NCI-H1092 treated with DMSO at 0.1 percent for 48 hours (cell line): ENCODE measurements at regions not wholly inside any gene's neighbourhood (a gene's known extent, or its start where the extent isn't known, plus 50 kb on each side); places are given as distances from the start of the nearest gene placed in this dataset.
"Not testable (repeated sequence)": the region's sequence is repeated elsewhere in the genome, so short reads cannot be mapped to it uniquely, and the experiment has no call there.

Experiments
- DNase-seq: peaks from one replicate; lab custom pipeline; 2025; lab: John Stamatoyannopoulos, UW

DNA sequence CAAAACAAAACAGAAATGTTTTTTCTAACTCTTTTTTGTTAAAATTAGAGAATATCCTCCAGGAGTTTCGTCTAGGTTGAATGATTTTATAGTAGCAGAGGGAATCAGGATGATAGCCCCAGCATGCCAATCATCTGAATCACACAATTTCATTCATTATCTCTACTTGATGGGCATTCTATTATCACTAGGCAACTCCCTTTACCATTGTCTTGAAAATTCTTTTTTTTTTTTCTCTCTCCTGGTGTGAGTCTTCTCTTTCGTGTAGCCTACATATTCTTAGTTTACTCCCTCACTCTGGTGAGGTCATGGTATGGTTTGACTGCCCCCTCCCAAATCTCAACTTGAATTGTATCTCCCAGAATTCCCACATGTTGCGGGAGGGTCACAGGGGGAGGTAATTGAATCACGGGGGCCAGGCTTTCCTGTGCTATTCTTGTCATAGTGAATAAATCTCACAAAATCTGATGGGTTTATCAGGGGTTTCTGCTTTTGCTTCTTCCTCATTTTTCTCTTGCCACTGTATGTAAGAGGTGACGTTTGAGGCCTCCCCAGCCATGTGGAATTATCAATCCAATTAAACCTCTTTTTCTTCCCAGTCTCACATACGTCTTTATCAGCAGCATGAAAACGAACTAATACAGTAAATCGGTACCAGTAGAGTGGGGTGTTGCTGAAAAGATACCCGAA is 105.0 kb downstream of the OTUD1 start:
- DNase-seq: no peak

DNA sequence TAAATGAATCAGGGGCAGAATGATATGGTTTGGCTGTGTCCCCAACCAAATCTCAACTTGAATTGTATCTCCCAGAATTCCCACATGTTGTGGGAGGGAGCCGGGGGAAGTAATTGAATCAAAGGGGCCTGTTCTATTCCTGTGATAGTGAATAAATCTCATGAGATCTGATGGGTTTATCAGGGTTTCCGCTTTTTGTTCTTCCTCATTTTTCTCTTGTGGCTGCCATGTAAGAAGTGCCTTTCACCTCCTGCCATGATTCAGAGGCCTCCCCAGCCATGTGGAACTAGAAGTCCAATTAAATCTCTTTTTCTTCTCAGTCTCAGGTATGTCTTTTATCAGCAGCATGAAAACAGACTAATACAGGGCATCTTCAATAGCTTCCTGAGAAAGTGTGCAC is 107.0 kb downstream of the OTUD1 start:
- DNase-seq: not testable (repeated sequence)

DNA sequence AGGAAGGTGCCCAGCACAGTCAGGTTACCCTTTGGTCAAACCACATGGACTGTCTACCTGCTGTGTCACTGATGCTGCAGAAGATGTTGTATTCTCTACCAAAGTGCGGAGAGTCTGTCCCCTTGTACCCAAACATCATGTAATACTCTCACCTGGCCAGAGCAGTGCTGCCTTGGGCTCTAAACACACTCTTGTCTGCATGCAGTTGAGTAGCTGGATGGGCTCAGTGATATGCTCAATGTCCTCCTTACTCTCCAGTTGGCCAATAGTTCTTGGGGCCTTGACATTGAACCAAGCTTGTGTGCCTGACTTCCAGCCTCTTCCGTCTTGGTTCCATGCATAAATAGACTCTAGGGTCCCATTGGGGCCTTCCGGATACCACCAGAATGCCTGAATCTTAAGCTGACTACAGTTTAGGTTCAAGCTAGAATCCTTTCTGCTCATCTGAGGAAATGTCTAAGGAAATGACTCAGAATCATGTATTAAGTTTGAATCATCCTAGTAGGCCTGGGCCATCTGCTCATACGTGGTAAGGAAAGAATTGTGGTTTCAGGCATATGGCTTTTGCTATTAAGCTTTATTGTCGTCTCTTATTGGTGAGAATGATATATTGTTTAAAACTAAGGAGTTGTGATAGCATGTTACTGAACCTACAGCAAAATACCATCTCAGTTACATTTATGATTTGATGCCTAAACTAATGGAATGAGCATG is 118.0 kb downstream of the OTUD1 start:
- no peak for DNase-seq

GRCh38 chr10:23557777-23558176 is 118.9 kb downstream of the OTUD1 start:
- DNase-seq: no peak

DNA sequence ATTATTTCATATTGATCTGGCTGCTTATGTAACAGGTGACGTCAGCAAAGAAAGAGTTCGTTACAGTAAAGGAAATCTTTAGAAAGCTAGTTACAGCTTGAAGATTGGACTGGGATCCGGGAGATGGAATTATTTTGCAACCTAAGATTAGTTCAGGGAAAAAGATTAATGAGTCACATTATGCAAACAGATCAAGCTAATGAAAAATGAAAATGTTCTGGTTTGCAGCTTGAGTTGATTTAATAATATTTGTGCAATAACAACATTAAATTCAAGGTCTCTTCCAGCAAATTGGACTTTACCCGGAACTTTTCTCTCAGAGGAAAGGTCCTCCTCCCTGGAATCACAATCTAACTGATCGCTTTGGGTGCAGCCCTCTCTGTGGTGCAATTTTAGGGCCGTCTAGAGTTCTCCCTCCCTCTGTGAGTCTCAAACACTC is 119.5 kb downstream of the OTUD1 start:
- no peak for DNase-seq

GRCh38 chr10:23568996-23569395 is 130.1 kb downstream of the OTUD1 start:
- DNase-seq: no peak

DNA sequence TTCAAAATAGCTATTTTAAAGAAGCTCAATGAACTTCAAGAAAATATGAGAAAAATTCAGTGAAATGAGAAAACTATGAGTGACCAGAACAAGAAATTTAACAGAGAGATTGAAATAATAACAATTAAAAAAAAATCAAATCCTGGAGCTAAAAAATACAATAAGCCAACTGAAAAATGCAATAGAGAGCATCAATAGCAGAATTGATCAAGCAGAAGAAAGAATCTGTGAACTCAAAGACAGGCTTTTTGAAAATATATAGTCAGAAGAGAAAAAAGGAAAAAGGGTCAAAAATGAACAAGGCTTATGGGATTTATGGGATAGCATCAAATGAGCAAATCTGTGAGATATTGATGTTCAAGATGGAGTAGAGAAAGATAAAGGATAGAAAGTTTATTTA is 133.0 kb downstream of the OTUD1 start:
- DNase-seq: no peak

GRCh38 chr10:23581906-23582450 is 143.1 kb downstream of the OTUD1 start:
- no peak for DNase-seq

DNA sequence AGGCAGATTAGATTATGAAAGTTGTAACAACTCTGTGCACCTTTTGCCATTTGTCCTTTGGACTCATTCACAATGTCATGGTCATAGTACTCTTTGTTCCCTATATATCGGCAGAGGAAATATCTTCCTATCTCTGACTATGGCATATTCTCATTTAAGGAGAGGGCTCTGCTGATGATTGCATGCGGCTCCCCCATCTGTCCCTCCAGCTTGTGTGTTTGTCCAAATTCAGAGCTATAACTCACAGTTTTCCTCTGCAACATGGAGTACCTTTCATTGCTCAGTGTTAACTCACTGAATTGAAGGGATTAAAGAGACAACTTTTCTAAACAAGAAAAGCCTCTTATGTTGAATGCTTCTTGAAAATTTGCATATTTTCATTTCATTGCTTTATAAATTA is 145.5 kb downstream of the OTUD1 start:
- no peak for DNase-seq

GRCh38 chr10:23585186-23585585 is 146.3 kb downstream of the OTUD1 start:
- DNase-seq: no peak

- no peak for DNase-seq
Measured at GRCh38 chr10:23585666-23586065, 146.8 kb downstream of the OTUD1 start.

GRCh38 chr10:23595278-23595677 is 156.4 kb downstream of the OTUD1 start:
- DNase-seq: not testable (repeated sequence)

GRCh38 chr10:23604613-23605012 is 165.7 kb downstream of the OTUD1 start:
- DNase-seq: no peak

- no peak for DNase-seq
Measured at GRCh38 chr10:23606456-23606855, 167.6 kb downstream of the OTUD1 start.

GRCh38 chr10:23608926-23609325 is 170.1 kb downstream of the OTUD1 start:
- no peak for DNase-seq

- DNase-seq: no peak
Measured at GRCh38 chr10:23610626-23611307, 171.9 kb downstream of the OTUD1 start.

DNA sequence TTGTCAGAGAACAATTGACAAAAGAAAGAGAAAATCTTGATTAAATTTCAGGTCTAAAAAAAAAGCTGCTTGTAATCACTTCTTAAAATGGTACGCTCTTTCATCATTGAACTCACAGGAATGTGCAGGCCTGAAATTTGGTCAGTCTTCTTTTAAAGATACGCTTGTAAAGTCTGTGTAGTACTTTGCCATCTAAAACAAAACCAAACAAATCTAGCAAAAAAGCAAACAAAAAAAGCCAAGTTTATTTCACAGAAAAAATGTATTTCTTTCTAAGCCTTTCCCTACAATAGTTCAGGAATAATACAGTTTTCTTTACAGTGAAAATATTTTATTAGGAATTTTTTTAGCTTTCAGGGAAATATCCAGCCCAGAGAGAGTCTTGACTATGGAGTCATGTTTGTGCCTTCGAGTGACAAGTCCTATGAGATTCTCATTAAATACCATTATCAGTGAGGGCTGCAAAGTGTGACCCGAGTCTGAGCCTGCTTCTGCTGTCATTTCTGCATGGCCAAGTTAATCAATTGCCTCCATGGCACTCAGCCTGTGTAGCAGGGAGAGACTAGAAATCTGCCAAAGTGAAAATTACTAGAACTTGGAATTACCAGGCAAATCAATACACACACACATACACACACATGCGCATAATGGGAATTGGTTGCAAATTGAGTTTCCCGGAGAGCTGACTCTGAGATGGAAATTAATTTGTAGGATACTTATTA is 172.6 kb downstream of the OTUD1 start:
- DNase-seq: no peak

- DNase-seq: no peak
Measured at GRCh38 chr10:23613900-23614299, 175.0 kb downstream of the OTUD1 start.

- DNase-seq: no peak
Measured at GRCh38 chr10:23614483-23614882, 175.6 kb downstream of the OTUD1 start.

DNA sequence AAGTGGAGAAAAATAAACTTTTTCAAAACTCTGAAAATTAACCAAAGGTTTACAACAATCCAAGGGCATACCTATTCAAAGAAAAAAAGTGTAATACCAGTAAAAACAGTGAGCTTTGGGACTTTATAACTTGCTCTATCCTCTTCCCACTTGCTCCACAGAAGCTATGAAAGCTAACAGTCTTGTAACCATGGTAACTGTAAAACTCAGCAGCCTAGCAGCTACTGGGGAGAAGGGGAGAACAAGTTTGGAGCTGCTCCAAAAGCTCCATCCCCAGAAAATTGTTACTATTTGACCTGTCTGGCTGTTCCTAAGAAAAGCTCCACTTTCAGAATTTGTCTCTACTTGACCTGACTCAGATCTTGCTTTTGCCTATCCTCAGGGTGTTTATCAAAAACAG is 191.5 kb downstream of the OTUD1 start:
- no peak for DNase-seq

DNA sequence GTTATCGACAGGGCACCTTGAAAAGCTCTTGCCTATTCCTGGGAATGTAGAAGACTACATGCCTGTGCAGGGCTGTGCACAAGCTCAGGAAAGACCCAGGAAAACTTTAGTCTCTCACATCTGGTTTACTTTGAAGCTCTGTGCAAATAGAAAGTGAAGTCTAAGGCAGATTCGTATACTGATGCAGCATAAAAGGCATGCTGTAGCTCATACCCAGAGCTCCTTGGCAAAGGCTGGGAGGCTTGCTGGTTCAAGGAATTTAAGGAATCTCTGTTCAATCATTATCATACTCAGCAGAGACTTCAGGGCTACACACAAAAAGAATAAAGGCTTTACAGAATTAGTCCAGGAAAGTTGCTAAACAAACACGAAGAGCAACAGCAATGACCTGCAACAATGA is 192.0 kb downstream of the OTUD1 start:
- DNase-seq: no peak

GRCh38 chr10:23643111-23643780 is 204.4 kb downstream of the OTUD1 start:
- DNase-seq: no peak
